COLO668 (cell line): ENCODE measurements at regions not wholly inside any gene's neighbourhood (a gene's known extent, or its start where the extent isn't known, plus 50 kb on each side); places are given as distances from the start of the nearest gene placed in this dataset.

Source experiments
- DNase-seq: peaks from one replicate; lab custom pipeline; 2025; ENCODE audit not compliant: unreplicated experiment; lab: John Stamatoyannopoulos, UW

DNA sequence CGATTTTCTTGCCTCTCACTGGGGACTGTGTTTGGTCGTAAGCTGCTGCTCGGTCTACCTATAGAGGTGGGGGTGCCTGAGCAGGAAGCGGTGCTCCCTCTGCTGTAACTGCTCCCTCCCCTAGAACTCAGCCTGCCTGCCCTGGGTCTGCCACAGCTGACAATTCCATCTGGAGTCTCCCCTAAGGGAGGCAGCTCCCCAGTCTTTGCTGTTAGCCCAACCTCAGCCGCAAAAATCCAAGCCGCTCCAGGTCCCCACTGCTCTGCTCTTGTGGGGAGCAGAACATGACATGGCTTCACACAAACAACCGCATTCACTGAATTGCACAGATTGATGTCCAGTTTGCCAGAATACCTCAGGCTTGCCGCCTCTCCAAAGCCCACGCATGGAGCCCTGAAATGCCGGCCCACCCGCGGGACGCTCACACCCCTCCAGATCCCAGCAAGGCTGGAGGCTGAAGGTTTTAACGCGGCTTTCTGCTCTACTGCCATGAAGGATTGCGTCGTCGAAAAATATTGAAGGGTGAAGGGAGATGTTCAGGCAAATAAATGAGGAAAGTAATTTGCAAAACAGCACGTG, 221.5 kb upstream of the FOXF1 start:
- DNase-seq: no peak

GRCh38 chr16:86289304-86289703, 221.0 kb upstream of the FOXF1 start:
- DNase-seq: no peak

- DNase-seq: no peak
These were observed 220.4 kb upstream of the FOXF1 start for GRCh38 chr16:86289907-86290306.

- no peak for DNase-seq
These were observed 218.8 kb upstream of the FOXF1 start for GRCh38 chr16:86291491-86291890.

DNA sequence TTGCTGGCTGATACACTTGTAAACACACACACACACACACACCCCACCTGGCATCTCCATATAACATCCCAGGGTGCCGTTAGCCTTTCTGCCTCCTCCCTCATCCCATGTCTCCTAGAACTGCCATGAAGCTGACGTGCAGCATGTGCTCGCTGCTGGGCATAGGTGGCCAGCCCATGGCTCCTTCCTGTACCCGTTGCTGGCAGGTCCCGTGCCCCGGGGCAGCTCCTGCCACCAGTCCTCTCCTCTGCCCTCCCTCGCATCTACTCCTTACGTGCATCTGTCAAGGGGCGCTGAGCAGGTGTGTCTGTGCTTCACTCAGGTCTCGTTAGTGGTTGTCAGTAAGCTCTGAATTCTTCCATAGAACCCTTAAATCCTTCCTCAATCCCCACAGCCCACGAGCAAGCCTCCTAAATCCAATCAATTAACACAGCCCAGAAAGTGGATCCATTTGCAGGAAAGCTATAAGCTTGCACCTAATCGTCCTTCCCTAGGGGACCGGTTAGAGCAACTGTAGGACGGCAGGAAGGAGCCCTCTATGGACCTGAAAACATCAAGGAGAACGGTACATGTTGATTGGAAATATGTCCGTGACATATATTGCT, 218.1 kb upstream of the FOXF1 start:
- no peak for DNase-seq

GRCh38 chr16:86292942-86293341, 217.4 kb upstream of the FOXF1 start:
- DNase-seq: no peak

DNA sequence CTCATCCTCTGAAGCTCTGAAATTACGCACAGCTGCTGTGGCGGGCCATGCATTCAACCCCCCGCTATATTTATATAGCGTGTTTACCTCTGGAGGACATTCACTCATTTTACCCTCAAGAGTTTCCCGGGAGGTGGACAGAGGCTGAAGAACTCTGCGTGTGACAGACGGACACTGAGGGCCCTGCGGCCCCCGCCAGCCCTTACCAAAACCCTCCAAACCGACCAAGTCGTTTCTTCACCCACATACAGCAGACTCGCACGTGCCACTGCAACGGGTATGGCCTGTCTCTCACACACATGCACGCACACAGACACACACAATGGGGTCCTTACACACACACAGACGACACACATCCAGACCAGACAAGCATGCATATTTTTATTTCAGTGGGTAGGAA, 216.4 kb upstream of the FOXF1 start:
- no peak for DNase-seq

DNA sequence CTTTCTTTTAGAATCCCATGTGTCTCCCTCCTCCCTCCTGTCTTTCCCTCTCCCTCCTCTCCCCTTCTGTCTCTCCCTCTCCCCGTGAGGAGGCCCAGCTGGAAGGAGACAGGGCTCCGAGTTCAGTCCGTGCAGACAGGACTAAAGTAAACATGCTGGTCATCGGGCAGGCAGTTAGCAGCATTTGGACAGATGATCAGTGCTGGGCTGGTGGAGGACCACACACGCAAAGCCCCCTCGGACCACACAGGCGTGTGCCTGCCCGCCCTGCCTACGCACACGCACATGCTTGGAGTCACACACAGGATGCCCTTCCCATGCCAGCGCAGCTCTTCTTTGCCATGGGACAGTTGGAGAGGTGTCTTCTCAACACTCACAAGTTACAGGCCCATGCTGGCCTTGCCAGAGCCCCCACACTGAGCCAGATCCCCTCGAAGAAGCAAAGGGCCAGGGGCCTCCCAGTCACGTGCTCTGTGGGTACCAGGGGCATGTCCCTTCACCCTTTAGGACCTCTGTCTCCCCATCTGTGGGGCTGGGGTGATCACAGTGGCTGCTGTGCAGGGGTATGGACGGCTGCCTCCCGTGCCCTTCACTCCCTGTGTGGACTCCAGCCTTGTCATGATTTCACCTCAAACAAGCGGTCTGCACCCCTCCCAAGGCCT, 215.7 kb upstream of the FOXF1 start:
- DNase-seq: no peak

DNA sequence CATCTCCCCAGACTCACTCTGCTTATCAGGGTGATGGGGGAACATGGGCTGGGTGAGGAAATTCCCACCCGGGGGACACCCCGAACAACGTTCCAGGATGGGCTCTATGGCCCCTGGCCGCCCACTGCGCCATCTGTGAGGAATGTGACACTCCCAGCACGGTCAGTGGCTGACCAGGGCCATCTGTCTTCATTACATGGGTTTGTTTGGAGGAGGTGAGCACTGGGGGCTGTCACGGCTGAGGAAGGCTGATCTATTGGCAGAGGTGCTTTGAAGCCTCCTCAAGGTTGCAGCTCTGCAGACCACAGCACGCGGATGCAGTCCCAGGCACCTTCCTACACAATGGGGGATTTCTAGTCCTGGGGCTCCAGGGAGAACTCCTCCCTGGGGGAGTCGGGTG, 214.1 kb upstream of the FOXF1 start:
- no peak for DNase-seq

DNA sequence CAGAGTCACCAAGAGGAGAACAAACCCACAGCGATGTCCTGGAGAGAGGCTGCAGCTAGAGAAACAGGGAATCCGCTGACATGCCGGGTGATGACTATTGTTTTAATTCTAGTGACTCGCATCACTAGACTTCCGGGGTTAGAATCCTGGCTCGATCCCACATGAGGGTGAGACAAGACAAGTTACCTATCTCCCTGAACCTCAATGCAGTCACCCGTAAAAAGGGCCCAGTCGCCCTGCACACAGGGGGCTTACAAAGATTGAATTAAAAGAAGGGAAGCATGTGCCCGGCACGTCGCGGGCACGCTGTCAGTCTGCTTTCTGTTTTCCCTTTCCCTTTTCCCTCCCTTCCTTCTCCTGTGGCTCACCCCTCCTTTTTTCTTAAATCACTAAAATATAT, 212.9 kb upstream of the FOXF1 start:
- DNase-seq: no peak

GRCh38 chr16:86297866-86298757, 212.2 kb upstream of the FOXF1 start:
- DNase-seq: no peak

DNA sequence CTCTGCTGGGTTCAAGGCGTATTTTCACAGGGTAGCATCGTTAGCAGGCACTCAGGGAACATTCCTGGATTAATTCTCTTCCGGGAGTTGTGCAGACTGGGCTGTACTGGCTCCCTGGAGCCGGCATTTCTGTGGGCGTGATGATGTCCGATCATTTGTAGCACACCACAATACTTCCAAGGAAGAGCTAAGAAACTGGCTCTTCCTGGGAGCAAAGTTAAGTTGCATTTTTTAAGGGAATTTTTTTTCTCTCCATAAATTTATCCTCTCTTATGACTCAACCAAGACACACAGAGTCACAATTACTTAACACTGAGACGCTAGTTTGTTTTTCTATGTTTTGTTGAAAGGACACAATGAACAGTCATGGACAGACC, 211.6 kb upstream of the FOXF1 start:
- no peak for DNase-seq

DNA sequence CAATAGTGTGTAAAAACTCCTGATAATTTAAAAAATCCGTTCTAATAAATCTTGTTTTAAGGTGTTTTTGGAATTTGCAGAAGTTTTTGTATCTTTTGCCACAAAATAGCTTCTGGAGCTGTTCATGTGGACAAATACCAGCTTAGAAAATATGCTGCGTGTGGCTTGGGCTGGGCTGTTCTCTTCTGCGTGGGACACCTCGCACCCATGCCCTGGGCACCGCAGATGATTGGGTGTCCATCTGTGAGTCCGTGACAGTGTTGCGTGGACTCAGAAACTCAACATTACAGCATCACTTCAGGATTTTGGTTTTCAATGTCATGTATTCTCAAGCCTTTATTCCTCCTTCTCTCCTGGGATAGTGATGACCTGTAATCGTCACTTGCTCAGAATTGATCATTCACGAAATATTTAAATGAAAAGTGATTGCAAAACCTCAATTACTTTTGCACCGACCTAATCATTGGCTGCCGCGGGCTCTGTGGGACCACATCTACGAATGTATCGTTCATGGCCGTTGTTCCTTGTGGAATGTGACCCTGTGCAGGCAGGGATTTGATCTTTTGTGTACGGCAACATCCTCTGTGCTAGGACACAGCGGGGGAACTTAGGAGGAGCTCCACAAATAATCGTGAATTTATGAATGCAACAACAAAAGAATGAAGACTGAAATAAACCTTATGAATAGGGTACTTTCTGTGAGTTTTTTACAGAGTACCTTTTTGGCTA, 210.3 kb upstream of the FOXF1 start:
- no peak for DNase-seq

DNA sequence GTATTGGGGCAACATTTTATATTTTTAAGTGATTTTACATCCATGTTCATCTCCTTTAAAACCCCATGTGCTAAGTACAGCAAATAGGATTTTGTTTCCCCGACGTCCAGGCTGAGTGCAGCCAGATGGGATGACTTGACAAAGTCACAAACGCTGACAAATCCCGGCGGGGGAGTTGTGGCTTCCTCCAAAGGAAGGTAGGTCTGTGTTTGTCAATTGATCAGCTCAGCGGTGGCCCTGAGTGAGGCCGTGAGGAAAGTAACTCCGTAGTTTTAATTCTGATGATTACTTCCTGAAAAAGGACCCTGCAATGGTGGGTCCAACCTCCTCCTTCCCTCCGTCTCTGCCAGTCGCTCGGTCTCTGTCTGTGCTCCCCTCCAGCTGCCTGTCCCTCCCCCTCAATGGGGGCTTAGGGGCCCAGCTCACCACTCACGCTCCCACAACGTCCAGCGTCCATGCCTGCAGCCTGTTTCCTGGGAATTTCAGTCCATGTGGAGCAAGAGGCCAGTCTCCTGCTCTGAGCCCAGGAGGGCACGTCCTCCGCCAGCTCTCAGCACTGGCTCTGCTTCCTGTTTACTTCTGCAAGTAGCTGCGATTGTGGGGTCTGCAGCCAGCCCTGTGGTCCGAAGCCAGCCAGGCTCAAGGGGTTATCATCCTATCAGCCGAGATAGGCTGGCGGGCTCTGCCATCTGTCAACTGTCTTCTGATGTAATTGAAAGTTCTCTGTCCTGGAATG, 209.4 kb upstream of the FOXF1 start:
- DNase-seq: no peak

DNA sequence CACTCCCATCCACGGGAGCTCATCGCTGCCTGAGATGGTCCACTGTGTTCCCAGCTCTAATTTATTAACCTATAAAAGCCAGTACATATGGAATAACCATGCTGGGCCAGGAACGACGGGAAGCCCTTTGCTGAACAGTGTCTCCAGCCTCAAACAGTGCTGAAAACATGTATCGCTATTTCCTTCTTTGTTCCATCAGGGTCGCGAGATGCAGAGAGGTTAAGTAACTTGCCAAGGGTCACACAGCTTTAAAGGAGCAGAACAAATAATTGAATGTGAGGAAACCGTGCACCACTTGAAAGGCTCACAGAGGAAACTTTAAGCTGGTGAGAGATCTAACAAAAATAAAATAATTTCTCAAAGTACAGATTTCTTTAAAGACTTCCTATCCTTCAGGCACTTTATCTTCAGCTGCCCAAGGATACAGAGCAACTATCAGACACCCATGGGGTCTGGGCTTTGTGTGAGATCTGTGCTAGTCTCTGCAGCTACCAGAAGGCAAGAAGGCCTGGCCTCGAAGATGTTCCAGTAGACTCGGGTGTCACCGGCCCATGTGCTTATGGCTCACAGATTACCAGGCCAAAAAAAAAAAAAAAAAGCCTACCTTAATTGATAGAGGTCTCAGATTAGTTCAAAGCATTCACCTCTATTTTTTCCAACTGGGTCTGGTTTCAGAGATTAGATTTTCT, 207.8 kb upstream of the FOXF1 start:
- DNase-seq: no peak

GRCh38 chr16:86303787-86304678, 206.3 kb upstream of the FOXF1 start:
- no peak for DNase-seq

DNA sequence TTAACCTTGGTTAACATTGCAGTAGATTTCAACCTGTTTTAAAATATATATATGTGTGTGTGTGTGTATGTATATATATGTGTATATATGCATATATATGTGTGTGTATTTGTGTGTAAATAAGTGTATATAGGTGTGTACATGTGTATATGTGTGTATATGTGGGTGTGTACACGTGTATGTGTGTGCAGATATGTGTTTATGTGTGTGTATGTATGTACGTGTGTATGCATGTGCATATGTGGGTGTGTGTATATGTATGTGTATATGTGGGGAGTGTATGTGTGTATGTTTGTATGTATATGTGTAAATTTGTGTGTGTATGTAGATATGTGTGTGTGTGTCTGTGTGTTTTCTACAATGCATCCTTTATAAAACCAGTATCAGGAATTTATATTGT, 205.5 kb upstream of the FOXF1 start:
- DNase-seq: no peak

- no peak for DNase-seq
These were observed 204.9 kb upstream of the FOXF1 start for GRCh38 chr16:86305440-86305839.
